Erythroblast (primary cell): ENCODE measurements at regions not wholly inside any gene's neighbourhood (a gene's known extent, or its start where the extent isn't known, plus 50 kb on each side); places are given as distances from the start of the nearest gene placed in this dataset.

Source experiments
- DNase-seq, 2 experiments: peaks; one replicate each; lab custom pipeline; 2025; lab: John Stamatoyannopoulos, UW
- GATA1 ChIP-seq: IDR thresholded peaks from 2 replicates; pipeline ENCODE4 v1.6.1; 2011; ENCODE audit warnings: low read depth, mild to moderate bottlenecking, control low read depth, low read length, moderate library complexity
- POLR2A ChIP-seq: IDR thresholded peaks from 2 replicates; pipeline ENCODE4 v1.6.1; 2011; ENCODE audit warnings: mild to moderate bottlenecking, low read length

DNA sequence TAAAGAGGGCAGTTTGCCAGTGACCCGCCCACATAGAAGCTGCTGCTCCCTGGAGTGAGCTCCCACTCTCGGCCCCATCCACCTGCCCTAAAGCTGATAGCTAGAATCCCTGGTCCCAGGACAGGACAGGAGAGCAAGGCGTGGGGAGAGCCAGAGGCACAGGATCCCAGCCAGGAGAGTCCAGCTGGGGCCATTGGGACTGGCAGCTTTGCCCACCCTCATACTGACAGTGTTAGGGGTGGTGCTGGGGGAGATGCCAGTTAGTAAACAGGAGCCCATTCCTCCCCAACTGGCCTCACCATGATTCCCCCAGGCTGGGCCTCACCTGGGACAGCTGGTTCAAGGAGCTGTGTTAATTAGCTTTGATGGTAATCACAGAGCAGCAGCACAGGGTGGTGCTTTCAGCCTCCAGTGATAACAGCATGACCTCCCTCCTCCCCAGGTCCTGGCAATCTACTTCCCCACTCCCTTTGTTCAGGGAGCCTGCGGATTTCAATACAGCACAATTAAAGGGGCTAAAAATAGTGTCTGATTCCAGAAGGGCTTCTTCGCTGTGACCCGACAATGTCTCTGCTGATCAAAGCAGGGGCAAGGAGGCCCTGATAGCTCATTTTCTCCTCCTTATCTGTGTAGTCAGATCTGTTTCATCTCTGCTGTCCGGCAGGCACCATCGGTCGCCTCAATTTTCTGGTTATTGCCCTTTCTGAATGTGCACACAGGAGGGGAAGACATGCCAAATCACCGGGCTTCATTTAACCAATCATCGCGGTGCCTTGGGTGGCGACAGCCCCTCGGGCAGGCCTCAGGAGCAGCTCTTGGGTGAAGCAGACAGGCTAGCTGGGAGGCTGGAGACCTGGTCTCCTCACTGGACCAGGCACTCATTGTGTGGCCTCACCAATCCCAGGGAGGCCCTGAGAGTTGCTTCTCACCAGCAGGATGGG, 119.9 kb upstream of the TEX51 start:
- no peak for TF ChIP-seq GATA1
- no peak for TF ChIP-seq POLR2A

GRCh38 chr2:126781206-126781605, 117.5 kb upstream of the TEX51 start:
- DNase-seq = no peak
- TF ChIP-seq GATA1 = no peak
- TF ChIP-seq POLR2A = no peak

More for the DNA sequence above, 119.9 kb upstream of the TEX51 start:
- peak in 1 of 2 experiments; percentile 34 for DNase-seq

DNA sequence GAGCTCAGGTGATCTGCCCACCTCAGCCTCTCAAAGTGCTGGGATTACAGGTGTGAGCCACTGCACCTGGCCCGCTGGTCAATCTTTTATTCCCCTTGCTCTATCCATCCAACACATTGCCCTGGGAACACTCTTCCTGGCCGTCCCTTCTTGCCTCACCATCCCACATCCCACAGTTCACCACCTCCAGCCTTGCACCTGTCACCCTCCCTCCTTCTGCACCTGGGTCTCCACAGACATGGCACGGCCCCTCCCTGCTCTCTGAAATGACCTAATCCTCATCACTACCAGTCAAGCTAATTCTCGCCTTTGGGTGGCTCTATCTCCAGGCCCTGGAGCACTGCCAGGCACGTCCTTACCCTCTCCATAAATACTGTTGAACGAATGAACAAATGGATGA, 116.9 kb upstream of the TEX51 start:
- TF ChIP-seq GATA1 = no peak
- TF ChIP-seq POLR2A = no peak
- no peak for DNase-seq

- TF ChIP-seq POLR2A (no peak), GATA1 (no peak)
- DNase-seq = no peak
These were observed 116.0 kb upstream of the TEX51 start for GRCh38 chr2:126782648-126783047.

- TF ChIP-seq GATA1 = no peak
- TF ChIP-seq POLR2A = no peak
These were observed 115.3 kb upstream of the TEX51 start for GRCh38 chr2:126783341-126783740.

DNA sequence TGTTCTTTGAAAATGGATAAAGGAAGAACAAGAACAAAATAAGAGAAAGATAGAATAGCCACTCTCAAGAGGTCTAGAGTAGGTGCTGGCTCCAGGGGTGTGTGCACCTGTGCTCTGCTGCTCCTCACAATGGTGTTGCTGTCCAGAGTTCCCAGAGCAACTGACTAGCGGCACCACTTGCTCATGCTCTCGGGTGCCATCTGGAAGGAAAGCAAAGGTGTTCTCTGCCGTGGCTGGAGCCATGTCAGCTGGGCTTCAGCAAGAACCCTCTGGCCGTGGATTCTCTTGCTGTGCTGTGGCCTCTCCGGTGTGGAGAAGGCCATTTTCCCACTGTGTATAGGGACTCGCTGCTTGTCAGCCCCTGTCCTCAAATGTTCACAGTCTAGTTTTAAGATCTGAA, 114.6 kb upstream of the TEX51 start:
- TF ChIP-seq GATA1 = no peak
- DNase-seq = no peak

More at GRCh38 chr2:126783341-126783740, 115.3 kb upstream of the TEX51 start:
- DNase-seq = no peak

- DNase-seq = no peak
- TF ChIP-seq POLR2A (no peak), GATA1 (no peak)
These were observed 114.1 kb upstream of the TEX51 start for GRCh38 chr2:126784621-126785020.

DNA sequence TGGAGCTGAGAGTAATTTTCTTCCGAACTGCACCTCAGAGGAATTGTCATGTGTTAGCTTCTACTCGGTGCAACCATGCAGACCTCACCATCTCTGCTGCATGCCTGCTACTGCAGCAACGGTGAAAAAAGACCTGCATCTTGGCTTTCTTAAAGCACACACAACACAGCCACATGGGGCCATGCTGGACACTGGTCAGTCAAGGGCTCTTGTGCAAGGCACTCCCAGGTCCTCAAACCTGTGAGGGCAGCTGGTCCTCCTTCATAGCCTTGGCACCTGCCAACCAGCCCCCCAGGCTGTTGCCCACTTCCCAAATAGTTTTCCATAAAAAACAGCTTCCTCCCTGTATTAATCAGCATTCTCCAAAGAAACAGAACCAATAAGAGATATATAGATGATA, 113.5 kb upstream of the TEX51 start:
- TF ChIP-seq POLR2A (no peak), GATA1 (no peak)
- no peak for DNase-seq

DNA sequence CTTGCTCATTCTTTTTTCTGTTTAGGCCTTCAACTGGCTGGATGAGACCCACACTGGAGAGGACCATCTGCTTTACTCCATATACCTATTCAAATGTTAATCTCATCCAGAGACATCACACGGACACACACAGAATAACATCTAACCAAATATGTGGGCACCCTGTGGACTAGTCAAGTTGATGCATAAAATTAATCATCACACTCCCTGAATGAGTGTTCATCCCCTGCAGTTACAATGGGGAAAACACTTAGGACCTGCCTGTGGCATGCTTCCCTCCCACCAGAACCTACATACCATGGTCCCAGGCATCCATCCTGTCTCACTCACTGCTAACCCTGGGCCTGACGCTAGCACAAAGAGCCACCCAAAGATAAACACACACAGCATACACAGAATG, 112.8 kb upstream of the TEX51 start:
- DNase-seq = no peak
- TF ChIP-seq GATA1 = no peak
- TF ChIP-seq POLR2A = no peak

GRCh38 chr2:126786765-126787164, 111.9 kb upstream of the TEX51 start:
- no peak for DNase-seq
- no peak for TF ChIP-seq POLR2A
- TF ChIP-seq GATA1 = no peak

GRCh38 chr2:126787289-126787688, 111.4 kb upstream of the TEX51 start:
- no peak for DNase-seq
- TF ChIP-seq GATA1 = no peak
- TF ChIP-seq POLR2A = no peak

DNA sequence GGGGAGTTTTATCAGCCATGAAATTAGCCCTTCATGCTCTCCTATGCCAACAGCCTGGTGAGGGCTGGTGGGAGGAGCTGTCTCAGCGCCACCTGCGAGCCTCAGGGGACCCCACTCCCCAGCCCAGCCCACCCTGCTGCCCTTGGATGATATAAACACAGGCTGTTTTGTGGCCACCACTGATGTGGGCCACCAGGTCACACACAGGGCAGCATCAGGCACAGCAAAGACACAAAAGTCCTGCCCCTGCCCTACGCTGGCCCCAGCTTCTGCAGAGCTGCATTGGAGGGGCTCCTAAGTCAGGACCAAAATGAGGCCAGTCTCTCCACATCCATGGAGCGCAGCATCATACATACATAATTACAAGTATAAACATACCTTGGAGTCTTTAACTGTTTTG, 110.6 kb upstream of the TEX51 start:
- no peak for DNase-seq
- TF ChIP-seq POLR2A (no peak), GATA1 (no peak)

DNA sequence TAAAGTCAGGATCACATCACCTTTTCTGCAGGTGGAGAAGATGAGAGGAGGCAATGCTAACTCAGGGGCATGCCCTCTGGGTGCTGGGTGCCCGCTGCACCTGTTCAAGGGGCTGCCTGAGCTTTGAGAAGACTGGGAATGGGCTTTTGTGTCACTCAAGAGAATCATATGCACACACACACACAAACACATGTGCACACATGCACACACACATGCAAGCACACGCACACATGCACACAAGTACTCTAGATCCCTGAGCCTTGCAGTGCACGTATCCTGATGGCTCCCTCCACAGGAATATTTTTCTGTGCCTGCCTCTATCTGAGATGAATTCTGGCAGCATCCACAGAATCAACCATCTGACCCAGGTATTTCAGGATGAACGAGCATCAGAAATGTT, 110.0 kb upstream of the TEX51 start:
- TF ChIP-seq POLR2A (no peak), GATA1 (no peak)
- no peak for DNase-seq

DNA sequence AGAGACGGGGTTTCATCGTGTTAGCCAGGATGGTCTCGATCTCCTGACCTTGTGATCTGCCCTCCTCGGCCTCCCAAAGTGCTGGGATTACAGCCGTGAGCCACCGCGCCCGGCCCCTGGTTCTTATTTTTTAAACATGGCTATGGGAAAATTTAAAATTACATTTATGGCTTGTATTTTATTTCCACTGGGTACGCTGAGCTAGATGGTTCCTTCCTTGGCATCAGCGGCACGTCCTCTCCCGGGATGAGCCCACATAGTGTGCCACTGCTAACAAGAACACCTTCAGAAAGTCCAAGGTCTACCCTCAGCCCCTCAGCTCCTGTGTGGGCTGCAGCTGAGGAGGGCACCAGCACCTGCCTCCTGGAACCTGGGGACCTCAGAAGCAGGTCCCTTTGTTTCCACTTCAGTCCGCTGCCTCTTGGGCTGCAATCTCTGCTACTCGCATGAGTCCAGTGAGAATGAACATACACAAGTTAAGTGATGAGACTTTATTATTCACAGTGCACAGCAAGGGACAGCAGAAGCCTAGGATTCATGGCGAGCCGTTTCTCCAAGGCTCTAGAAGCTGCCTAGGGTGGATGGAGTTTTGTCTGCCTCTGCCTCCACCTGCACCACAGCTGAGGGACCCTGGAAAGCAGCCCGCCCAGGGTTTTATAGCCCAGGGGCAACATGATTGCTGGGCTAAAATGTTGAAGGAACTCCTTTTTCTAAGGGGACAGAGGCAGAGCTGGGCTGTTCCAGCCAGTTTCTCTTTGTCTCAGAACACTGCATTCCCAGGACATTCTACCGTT, 107.5 kb upstream of the TEX51 start:
- no peak for DNase-seq
- TF ChIP-seq GATA1 (no peak), POLR2A (no peak)

GRCh38 chr2:126792186-126792585, 106.5 kb upstream of the TEX51 start:
- DNase-seq = no peak
- TF ChIP-seq GATA1 (no peak), POLR2A (no peak)
